Hepatocyte (in vitro differentiated cells): ENCODE measurements at regions not wholly inside any gene's neighbourhood (a gene's known extent, or its start where the extent isn't known, plus 50 kb on each side); places are given as distances from the start of the nearest gene placed in this dataset.

Experiments used
- DNase-seq: peaks from one replicate; pipeline ENCODE4 v3.0.0-alpha.2; 2016; ENCODE audit warnings: low spot score
- H2AFZ ChIP-seq: fragments of 200-600 bp; sonication (generic); 2 replicates; pipeline ENCODE4 v1.6.0; 2016; ENCODE audit warnings: antibody characterized with exemption, mild to moderate bottlenecking
- H3K27ac ChIP-seq: fragments of 200-600 bp; sonication (generic); 2 replicates; pipeline ENCODE4 v1.5.1; 2016; ENCODE audit warnings: mild to moderate bottlenecking
- H3K27me3 ChIP-seq: fragments of 200-600 bp; sonication (generic); 2 replicates; pipeline ENCODE4 v1.6.1; 2016
- H3K36me3 ChIP-seq: fragments of 200-600 bp; sonication (generic); replicated peaks from 2 replicates; pipeline ENCODE4 v1.5.1; 2016; ENCODE audit warnings: low read depth; ENCODE audit not compliant: insufficient read depth
- H3K4me1 ChIP-seq: fragments of 200-600 bp; sonication (generic); 2 replicates; pipeline ENCODE4 v1.5.1; 2016; ENCODE audit warnings: mild to moderate bottlenecking, moderate library complexity; ENCODE audit not compliant: insufficient read depth
- H3K4me2 ChIP-seq: fragments of 200-600 bp; sonication (generic); 2 replicates; pipeline ENCODE4 v1.6.0; 2016
- H3K4me3 ChIP-seq: fragments of 200-600 bp; sonication (generic); 2 replicates; pipeline ENCODE4 v1.5.1; 2016; ENCODE audit warnings: mild to moderate bottlenecking
- H3K79me2 ChIP-seq: fragments of 200-600 bp; sonication (generic); 2 replicates; pipeline ENCODE4 v1.6.0; 2017; ENCODE audit warnings: mild to moderate bottlenecking
- H3K9me2 ChIP-seq: fragments of 200-600 bp; sonication (generic); replicated peaks from 2 replicates; pipeline ENCODE4 v1.6.0; 2017; ENCODE audit warnings: mild to moderate bottlenecking; ENCODE audit not compliant: insufficient read depth
- H3K9me3 ChIP-seq: fragments of 200-600 bp; sonication (generic); 2 replicates; pipeline ENCODE4 v1.5.1; 2016; ENCODE audit warnings: low read depth, mild to moderate bottlenecking
- H4K20me1 ChIP-seq: fragments of 200-600 bp; sonication (generic); 2 replicates; pipeline ENCODE4 v1.6.0; 2016; ENCODE audit warnings: mild to moderate bottlenecking; ENCODE audit not compliant: insufficient read depth, poor library complexity, severe bottlenecking
- CTCF ChIP-seq: fragments of 200-600 bp; sonication (generic); IDR thresholded peaks from 2 replicates; pipeline ENCODE4 v1.5.1; 2016; ENCODE audit warnings: antibody characterized with exemption, mild to moderate bottlenecking; ENCODE audit not compliant: poor library complexity
- EZH2 ChIP-seq: fragments of 200-600 bp; sonication (generic); IDR thresholded peaks from 2 replicates; pipeline ENCODE4 v1.6.1; 2016; ENCODE audit warnings: antibody characterized with exemption, mild to moderate bottlenecking, borderline replicate concordance
- EZH2phosphoT487 ChIP-seq: fragments of 200-600 bp; sonication (generic); IDR thresholded peaks from one replicate; pipeline ENCODE4 v1.6.1; 2018; ENCODE audit warnings: antibody characterized with exemption, mild to moderate bottlenecking, low read depth, moderate library complexity; ENCODE audit not compliant: unreplicated experiment, severe bottlenecking
- WGBS: methylation state at CpG from one replicate; pipeline ENCODE4 v1.1.6; 2016; ENCODE audit warnings: low lambda C conversion rate; ENCODE audit errors: missing lambda C conversion rate; 5-methylcytosine and 5-hydroxymethylcytosine counted together

- peaks cover 6% of the 10 kb centered on the region for H3K4me1 ChIP-seq
- no peaks in the 10 kb centered on the region for H3K9me3 ChIP-seq
- no peaks in the 10 kb centered on the region for H4K20me1 ChIP-seq
- H3K27ac ChIP-seq = no peak overlapping the region
- TF ChIP-seq CTCF (no peak), EZH2phosphoT487 (no peak), EZH2 (no peak)
- no peaks in the 10 kb centered on the region for H3K36me3 ChIP-seq
- H3K9me2 ChIP-seq = no peaks in the 10 kb centered on the region
- no peak for DNase-seq
- H3K79me2 ChIP-seq = no peaks in the 10 kb centered on the region
- H3K4me3 ChIP-seq = no peak overlapping the region
- H2AFZ ChIP-seq = no peak overlapping the region
- H3K4me2 ChIP-seq = no peak overlapping the region
- no peaks in the 10 kb centered on the region for H3K27me3 ChIP-seq
- WGBS = 73% methylated on average over 3 of the region's 3 CpGs
These were observed 136.6 kb upstream of the SMIM23 start for GRCh38 chr5:171649075-171649401.

DNA sequence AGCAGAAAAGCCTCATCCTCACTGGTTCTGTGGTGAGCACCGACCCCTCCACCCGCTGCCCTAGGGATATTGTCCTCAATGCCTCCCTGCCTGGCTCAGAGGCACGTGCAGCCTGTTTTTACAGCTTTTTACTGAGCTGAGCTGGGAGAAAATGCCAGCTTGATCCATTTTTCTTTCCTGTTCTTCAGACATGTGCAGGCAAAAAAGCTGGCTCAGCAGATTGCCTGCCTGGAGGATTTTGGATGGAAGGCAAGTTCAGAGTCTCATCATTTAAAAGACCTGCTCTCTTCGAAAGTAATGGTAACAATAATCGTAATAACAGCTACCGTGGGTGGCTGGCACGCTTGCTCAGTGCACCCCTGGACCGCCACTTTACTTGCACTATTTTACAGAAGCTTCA is 135.0 kb upstream of the SMIM23 start:
- 65% methylated on average over 8 of the region's 8 CpGs for WGBS
- TF ChIP-seq EZH2 = no peak
- no peak for TF ChIP-seq CTCF
- Histone ChIP-seq H3K4me3 (no peak overlapping the region), H3K4me1 (peaks cover 6% of the 10 kb centered on the region), H3K36me3 (no peaks in the 10 kb centered on the region), H3K79me2 (no peaks in the 10 kb centered on the region), H3K4me2 (no peak overlapping the region), H3K9me3 (no peaks in the 10 kb centered on the region), H3K27me3 (no peaks in the 10 kb centered on the region), H2AFZ (no peak overlapping the region), H3K9me2 (no peaks in the 10 kb centered on the region), H4K20me1 (no peaks in the 10 kb centered on the region), H3K27ac (no peak overlapping the region)
- DNase-seq = no peak

DNA sequence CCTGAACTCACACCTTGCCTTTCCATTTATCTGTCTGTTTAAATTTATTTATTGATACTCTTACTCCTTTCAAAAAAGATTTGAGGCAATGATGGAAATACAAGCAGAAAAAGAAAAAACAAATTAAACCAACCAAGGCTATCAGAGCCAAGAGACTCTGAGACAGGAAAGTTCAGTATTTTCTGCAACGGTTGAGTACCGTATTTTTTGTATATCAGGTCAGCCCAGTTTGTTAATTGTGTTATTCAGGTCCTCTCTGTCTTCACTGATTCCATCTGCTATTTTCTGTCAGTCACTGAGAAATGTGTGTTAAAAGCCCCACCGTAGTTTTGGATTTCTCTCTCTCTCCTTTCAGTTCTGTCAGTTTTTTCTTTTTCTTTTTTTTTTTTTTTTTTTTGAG is 134.5 kb upstream of the SMIM23 start:
- Histone ChIP-seq H2AFZ (no peak overlapping the region), H4K20me1 (no peaks in the 10 kb centered on the region), H3K9me3 (no peaks in the 10 kb centered on the region), H3K27me3 (no peaks in the 10 kb centered on the region), H3K27ac (no peak overlapping the region), H3K36me3 (no peaks in the 10 kb centered on the region), H3K9me2 (no peaks in the 10 kb centered on the region), H3K4me3 (no peak overlapping the region), H3K4me1 (peaks cover 6% of the 10 kb centered on the region), H3K79me2 (no peaks in the 10 kb centered on the region), H3K4me2 (no peak overlapping the region)
- no peak for DNase-seq
- no peak for TF ChIP-seq EZH2phosphoT487
- no peak for TF ChIP-seq EZH2
- TF ChIP-seq CTCF = no peak
- 61% methylated on average over 3 of the region's 3 CpGs for WGBS

- Histone ChIP-seq H3K4me3 (no peak overlapping the region), H2AFZ (no peak overlapping the region), H3K27ac (no peak overlapping the region), H3K4me1 (peaks cover 6% of the 10 kb centered on the region), H3K9me2 (no peaks in the 10 kb centered on the region), H3K27me3 (no peaks in the 10 kb centered on the region), H3K9me3 (no peaks in the 10 kb centered on the region), H3K36me3 (no peaks in the 10 kb centered on the region), H4K20me1 (no peaks in the 10 kb centered on the region), H3K4me2 (no peak overlapping the region), H3K79me2 (no peaks in the 10 kb centered on the region)
- 50% methylated on average over 4 of the region's 4 CpGs for whole genome bisulfite sequencing
- no peak for DNase-seq
- TF ChIP-seq CTCF (no peak), EZH2phosphoT487 (no peak), EZH2 (no peak)
These were observed 130.7 kb upstream of the SMIM23 start for GRCh38 chr5:171654881-171655280.
